ENCODE measurements at regions not wholly inside any gene's neighbourhood (a gene's known extent, or its start where the extent isn't known, plus 50 kb on each side); places are given as distances from the start of the nearest gene placed in this dataset.

DNA sequence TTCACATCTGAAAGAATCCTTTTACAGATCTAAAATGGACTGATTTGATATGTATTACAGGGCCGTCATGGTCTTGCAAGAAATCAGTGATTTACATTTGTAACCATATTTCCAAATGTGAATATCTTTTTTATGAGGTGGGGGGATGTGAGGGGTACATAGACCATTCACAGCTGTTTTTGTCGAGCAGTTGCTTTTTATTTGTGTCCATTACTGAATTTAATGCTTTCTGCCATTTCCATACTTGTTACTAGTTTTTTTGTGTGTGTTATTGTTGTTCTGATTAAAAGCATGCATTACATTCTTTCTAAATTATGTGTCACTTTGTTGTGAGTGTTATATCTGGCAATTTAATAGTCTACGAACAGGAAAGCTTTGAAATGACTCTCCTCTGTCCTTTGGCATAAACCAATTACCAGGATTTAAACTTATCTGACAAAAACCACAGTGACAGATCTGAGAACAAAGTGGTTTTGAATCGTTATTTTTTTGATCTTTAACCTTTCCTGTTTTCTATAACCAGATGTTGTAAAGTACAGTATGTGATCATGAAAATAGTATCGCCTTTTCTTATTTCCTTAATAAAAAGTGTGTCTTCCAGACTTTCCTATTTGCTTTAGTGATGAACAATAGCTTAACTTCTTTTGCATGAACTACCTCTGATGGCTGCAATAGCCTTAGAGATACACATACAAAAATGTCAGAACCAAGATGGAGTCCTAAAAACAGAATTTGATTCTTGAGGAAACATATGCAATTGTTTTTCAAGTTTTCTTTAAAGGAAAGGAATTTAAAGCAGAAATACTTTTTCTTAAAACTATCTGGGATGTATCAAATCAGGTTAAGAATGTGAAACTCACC, 354.2 kb upstream of the ACVR2A start:
- no peak for DNase-seq
- intact Hi-C loops (cut with DNase I): no loop called here

GRCh38 chr2:147488472-147488871, 356.4 kb upstream of the ACVR2A start:
- intact Hi-C loops (cut with DNase I): no loop called here
- DNase-seq: no peak

- intact Hi-C loops (cut with DNase I): no loop called here
- no peak for DNase-seq
Measured at GRCh38 chr2:147487978-147488289, 356.9 kb upstream of the ACVR2A start.

DNA sequence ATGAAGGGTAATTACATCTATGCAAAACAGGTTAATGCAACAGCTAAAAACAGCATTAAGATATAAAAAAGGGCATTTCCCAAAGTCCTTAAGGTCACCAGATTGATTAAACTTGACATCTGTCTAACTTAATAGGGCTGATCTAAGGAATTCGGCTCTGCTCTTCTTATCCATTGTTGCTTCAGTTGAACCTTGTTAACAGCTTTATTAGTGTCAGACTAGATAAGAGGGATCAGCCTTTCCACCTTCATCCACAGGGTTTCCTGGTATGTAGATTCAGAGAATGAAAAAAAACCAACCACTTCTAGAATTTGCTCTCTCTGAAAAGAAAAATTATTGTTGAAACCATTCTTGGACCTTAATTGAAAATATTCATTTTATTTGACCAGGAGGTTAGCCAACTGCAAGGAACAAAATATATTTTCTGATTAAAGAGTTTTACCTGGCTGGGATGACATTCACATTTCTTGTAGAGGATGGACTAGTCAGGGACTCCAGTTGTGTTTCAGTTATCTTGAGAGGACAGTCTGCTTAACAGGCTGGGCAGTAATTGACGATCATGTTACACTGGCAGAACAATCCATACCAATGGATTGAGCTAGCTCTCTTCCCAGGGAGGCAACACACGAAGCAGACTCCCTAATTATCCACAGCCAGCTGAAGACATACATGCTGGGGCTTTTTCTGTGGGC, 357.4 kb upstream of the ACVR2A start:
- no peak for DNase-seq
- intact Hi-C loops (cut with DNase I): no loop called here

DNA sequence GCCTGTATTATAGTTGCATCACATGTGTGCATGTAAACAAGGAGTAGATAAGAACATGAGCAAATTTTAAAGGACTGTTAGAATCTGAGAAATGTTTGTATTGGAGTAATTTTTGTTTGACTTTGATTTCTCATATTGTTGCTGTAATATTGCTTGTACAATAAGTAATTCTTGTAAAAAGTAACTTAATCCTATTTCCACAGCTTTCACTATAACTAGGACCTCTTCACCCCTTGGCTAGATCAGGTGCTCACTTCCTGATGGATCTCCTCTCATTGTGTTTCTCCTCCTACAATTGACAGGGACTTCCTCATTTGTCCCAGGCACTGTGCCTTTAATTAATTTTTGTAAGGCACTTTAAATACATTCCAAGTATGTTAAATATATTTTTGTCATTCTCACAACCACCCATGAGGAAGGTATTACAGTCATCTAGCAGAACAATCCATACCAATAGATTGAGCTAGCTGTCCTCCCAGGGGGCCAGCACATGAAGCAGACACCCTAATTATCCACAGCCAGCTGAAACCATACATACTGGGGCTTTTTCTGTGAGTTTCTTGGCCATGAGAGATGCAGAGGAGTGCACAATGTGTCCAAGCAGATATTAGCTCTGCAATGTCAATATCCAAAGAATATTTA, 359.5 kb upstream of the ACVR2A start:
- intact Hi-C loops (cut with DNase I): no loop called here
- DNase-seq: no peak

DNA sequence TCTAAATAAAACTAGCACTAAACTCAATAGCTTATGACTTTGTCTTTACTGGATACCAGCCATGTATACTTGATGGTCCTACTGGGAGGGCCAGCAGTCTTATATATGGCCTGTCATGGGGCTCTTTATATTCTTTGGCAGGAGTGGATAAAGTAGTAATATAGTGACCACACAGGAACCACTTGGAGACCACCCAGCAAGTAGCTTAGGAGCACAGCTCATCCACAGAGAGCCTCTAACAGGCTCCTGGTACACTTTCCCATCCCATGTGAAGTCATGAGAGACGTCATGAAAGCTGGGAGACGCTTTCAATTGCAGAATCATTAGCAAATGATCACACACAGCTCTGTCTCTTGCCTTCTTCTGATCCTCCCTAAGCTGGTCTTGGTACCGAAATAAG, 360.9 kb upstream of the ACVR2A start:
- intact Hi-C loops (cut with DNase I): no loop called here
- no peak for DNase-seq

DNA sequence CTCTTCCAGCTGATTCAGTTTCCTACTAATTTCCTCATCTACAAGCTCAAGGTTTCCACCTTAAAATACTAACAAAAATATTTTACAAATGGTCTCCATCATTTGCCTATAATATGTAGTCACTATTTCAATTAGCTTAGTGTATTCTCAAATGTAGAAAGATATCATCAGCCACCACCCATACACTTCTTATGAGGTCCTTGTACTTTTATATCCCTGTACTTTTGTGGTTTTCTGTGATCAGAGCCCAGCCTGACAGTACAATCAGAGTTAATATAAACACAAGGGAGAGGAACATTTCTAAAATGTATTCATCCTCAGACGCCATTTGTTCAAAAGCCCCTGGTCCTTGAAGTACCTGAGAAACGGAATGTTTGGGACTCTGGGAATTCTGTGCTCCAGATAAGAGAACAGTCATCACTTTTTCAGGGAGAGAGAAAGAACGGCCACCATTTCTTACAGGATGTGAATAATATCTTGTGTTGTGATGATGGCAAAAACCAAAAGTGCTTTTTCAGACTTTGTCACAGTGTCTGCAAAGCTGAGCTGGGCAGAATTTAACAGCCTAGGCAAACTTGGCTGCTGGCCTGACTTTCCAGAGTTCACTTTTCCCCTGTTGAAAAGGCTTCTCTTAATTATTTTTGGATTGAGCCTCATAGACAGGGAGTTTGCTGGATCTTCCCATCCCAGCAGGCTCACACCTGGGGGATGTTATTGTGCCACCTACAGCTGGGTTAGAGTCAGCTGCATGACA, 361.7 kb upstream of the ACVR2A start:
- intact Hi-C loops (cut with DNase I): no loop called here

DNA sequence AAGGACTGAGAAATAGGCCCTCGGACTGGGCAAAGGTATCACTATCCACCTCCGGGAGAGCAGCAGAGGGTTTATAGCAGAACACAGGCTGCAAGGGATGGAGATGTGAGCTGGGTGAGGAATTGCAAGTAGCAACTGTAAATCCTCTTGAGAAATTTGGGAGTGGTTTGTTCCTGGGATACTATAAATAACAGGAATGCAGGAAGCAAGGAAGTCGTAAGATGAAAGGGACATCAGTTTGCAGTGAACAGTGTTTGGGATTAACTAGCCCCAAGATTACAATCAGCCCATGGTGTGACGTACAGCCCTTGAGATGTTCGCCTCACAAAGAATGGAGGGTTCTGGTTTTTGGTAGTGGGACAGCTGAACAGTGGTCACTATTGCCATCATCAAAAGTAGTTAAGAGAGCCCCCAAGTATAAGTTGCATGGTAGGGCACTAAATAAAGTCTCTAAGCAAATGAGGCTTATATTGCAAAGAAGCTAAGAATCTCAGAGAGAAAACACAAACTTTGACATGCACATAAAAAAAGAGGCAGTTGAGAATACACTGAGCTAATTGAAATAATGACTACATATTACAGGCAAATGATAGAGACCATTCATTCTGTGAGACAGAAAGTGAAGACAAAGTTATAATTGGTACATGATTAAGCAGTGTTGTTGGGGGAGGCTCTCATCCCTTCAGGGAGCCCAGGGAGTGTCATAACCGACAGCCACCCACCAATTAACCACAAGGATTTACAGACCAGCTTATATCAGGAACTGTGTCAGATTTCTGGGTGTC, 362.5 kb upstream of the ACVR2A start:
- DNase-seq: no peak
- intact Hi-C loops (cut with DNase I): no loop called here

More for the DNA sequence above, 361.7 kb upstream of the ACVR2A start:
- no peak for DNase-seq

DNA sequence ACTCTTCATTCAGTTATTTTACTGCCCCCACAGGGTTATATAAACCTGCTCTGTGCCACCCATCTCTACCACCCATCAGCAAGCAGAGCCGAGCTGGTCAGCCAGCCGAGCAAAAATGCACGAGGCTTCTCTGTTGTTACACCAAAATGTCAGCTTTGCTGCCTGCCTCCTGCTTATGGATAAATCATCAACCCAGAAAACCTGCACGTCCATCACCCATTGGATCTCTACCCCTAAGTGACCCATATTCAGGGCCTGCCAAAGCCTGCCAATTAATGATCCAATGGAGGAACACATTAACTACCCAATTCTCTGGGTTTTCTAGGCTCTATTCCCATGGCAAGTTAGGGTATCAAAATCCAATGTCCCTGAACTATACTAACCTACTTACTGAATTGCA, 365.5 kb upstream of the ACVR2A start:
- DNase-seq: no peak

DNA sequence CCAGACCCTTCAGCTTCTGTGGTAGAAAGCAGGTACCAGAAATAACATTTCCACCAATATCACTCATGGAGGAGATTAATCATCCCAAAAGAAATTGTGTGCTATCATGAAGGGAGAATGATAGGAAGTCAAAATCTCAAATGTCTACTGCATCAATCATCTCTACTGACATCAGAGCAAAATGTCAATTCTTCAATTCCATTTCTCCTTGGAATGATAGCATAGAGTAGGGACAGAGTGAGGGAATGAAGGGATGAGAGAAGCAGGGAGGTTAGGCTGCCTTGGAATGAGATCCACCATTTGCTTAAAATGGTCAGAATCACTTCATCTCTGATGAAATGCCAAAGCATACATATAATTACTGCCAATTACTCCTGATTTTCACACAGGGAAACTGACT, 371.8 kb upstream of the ACVR2A start:
- intact Hi-C loops (cut with DNase I): no loop called here
- no peak for DNase-seq

More for the DNA sequence above, 365.5 kb upstream of the ACVR2A start:
- intact Hi-C loops (cut with DNase I): no loop called here

DNA sequence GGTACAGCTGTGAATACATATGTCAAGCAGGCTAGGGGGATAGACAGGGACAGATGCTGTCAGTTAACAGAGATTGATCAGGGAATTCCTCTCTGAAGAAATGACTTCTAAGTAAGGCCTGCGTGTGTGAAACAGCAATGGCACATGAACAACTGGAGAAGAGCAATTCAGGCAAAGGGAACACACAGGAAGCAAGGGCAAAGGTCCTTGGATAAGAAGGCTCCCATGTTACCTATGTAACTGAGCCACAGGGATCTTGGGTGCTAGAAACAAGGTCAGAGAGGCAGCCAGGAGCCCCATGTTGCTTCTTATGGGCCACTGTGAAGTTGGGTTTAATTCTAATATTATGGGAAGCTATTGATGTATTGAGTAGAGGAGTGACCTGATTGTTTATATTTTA, 373.7 kb upstream of the ACVR2A start:
- intact Hi-C loops (cut with DNase I): no loop called here

GRCh38 chr2:147469471-147469870, 375.4 kb upstream of the ACVR2A start:
- intact Hi-C loops (cut with DNase I): no loop called here
- no peak for DNase-seq

More for the DNA sequence above, 373.7 kb upstream of the ACVR2A start:
- no peak for DNase-seq

DNA sequence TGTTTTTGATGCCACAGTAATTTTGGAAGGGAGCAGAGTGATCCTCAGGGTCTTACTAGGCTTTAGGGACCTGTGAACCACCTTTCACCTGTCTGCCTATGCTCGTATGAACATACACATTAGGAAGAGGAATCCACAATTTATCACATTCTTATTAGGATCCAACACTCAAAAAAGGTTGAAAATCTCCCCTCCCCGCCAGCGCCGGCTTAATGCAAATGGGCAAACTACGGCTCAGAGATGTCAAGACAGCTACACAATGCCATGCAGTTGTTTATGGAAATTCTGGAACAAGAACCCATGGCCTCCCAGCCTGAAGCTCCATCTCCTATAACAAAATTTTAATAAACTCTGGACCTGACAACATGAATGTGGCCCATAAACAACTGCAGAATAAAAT, 375.9 kb upstream of the ACVR2A start:
- no peak for DNase-seq
- intact Hi-C loops (cut with DNase I): no loop called here

- intact Hi-C loops (cut with DNase I): no loop called here
- no peak for DNase-seq
Measured at GRCh38 chr2:147468349-147468748, 376.5 kb upstream of the ACVR2A start.

GRCh38 chr2:147467441-147467840, 377.4 kb upstream of the ACVR2A start:
- DNase-seq: no peak
- intact Hi-C loops (cut with DNase I): no loop called here

GRCh38 chr2:147464737-147465357, 380.0 kb upstream of the ACVR2A start:
- intact Hi-C loops (cut with DNase I): no loop called here
- no peak for DNase-seq

DNA sequence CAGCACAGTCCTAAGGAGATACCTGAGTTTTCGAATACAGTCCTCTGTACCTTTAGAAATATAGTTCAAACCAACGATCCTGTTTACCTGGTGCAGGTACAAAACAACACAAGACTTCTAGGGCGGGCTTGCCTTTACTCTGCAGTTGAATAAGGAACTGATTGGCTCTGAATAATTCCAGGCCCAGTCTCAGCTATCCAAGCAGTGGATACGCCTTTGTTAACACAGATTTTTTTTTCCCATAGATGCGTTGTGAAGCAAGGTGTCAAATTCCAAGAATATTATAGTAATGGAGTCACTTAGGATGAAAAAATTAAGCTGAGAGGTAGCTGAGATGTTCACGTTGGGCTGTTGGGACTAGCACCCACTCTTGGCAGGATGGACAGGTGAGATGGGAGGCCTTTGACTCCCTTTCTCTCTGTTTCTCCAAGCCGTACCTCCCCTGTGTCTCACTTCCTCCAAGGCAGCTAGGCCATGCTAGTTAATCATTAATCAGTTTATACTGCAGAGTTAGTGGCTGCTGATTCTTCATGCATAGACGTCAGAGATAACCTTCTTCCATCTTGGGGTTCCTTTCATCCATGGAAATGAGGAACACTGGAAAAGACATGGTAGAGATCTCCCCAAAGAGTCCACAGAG, 380.8 kb upstream of the ACVR2A start:
- no peak for DNase-seq

GRCh38 chr2:147460155-147460554, 384.7 kb upstream of the ACVR2A start:
- DNase-seq: no peak
- intact Hi-C loops (cut with DNase I): no loop called here

More for the DNA sequence above, 380.8 kb upstream of the ACVR2A start:
- intact Hi-C loops (cut with DNase I): no loop called here

All from head of caudate nucleus (tissue), 42 donors.